Karpas-422 (cell line): ENCODE measurements at regions not wholly inside any gene's neighbourhood (a gene's known extent, or its start where the extent isn't known, plus 50 kb on each side); places are given as distances from the start of the nearest gene placed in this dataset.

Experiments used
- DNase-seq: peaks from one replicate; pipeline ENCODE4 v3.0.0-alpha.2; 2015
- H2AFZ ChIP-seq: fragments of 200-600 bp; sonication (generic); 2 replicates; pipeline ENCODE4 v1.6.1; 2014; ENCODE audit warnings: antibody characterized with exemption, low read length, mixed read lengths
- H3K27ac ChIP-seq: fragments of 200-600 bp; sonication (generic); 2 replicates; pipeline ENCODE4 v1.5.1; 2014; ENCODE audit warnings: mild to moderate bottlenecking, low read length, moderate library complexity
- H3K27me3 ChIP-seq: fragments of 200-600 bp; sonication (generic); 2 replicates; pipeline ENCODE4 v1.6.1; 2014; ENCODE audit warnings: low read length, mixed read lengths
- H3K36me3 ChIP-seq: fragments of 200-600 bp; sonication (generic); 2 replicates; pipeline ENCODE4 v1.6.1; 2014; ENCODE audit warnings: low read length, mixed read lengths; ENCODE audit not compliant: insufficient read depth
- H3K4me1 ChIP-seq: fragments of 200-600 bp; sonication (generic); 2 replicates; pipeline ENCODE4 v1.6.1; 2014; ENCODE audit warnings: mild to moderate bottlenecking, low read length, mixed read lengths
- H3K4me2 ChIP-seq: fragments of 200-600 bp; sonication (generic); 2 replicates; pipeline ENCODE4 v1.6.1; 2014; ENCODE audit warnings: low read length, low read depth, mild to moderate bottlenecking; ENCODE audit not compliant: poor library complexity, severe bottlenecking
- H3K4me3 ChIP-seq: fragments of 200-600 bp; sonication (generic); 2 replicates; pipeline ENCODE4 v1.5.1; 2014; ENCODE audit warnings: mild to moderate bottlenecking, antibody characterized with exemption, low read length, mixed read lengths
- H3K79me2 ChIP-seq: fragments of 200-600 bp; sonication (generic); 2 replicates; pipeline ENCODE4 v1.6.1; 2014; ENCODE audit warnings: mild to moderate bottlenecking, low read length, mixed read lengths
- H3K9ac ChIP-seq: fragments of 200-600 bp; sonication (generic); 2 replicates; pipeline ENCODE4 v1.6.0; 2014; ENCODE audit warnings: low read length
- H3K9me2 ChIP-seq: fragments of 200-600 bp; sonication (generic), shearing (Covaris generic); replicated peaks from 2 replicates; pipeline ENCODE4 v1.6.0; 2014; ENCODE audit warnings: mild to moderate bottlenecking, low read length, moderate library complexity; ENCODE audit not compliant: insufficient read depth
- H3K9me3 ChIP-seq: fragments of 300-700, 200-600 bp; sonication (generic); 2 replicates; pipeline ENCODE4 v1.6.1; 2014; ENCODE audit warnings: low read length, mixed read lengths
- H4K20me1 ChIP-seq: fragments of 200-600 bp; sonication (generic); 2 replicates; pipeline ENCODE4 v1.6.1; 2014; ENCODE audit warnings: mild to moderate bottlenecking, antibody characterized with exemption, low read length, low read depth; ENCODE audit not compliant: insufficient read depth

DNA sequence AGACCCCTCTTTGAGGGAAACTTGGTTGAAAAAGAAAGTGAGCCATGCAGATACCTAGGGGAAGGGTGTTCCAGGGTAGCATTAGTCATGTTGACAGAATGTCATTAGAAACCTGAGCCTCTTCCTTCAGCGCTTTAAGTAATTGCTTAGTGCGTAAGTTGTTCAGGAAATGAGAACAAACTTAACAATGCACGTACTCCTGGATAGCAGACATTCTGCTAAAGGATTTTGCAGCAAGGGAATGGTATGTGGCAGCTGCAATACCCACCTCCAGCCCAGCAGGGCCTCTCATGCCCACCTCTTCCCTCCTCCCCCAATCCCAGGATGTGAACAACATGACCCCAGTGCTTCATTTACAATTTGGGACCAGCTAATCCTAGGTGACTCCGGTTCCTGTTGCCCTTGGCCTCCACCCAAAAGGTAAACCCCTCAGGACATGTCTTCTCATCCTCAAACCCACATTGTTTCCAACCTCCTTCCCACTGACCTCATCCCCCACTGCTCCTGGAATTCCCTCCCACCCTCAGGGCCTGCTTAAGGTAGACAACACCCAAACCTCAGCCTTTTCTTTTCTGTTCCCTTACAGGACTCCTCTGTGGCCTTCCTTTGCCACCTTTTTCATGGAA lies 98.0 kb upstream of the BCAR3 start:
- no peak overlapping the region for H3K27ac ChIP-seq
- H3K9ac ChIP-seq = no peak overlapping the region
- H3K4me2 ChIP-seq = no peak overlapping the region
- DNase-seq = no peak
- no peaks in the 10 kb centered on the region for H4K20me1 ChIP-seq
- no peaks in the 10 kb centered on the region for H3K36me3 ChIP-seq
- no peaks in the 10 kb centered on the region for H3K4me1 ChIP-seq
- no peaks in the 10 kb centered on the region for H3K79me2 ChIP-seq
- no peak overlapping the region for H2AFZ ChIP-seq
- H3K9me3 ChIP-seq = no peaks in the 10 kb centered on the region
- H3K4me3 ChIP-seq = no peak overlapping the region
- no peaks in the 10 kb centered on the region for H3K27me3 ChIP-seq
- H3K9me2 ChIP-seq = no peaks in the 10 kb centered on the region

GRCh38 chr1:93778457-93778856 lies 96.8 kb upstream of the BCAR3 start:
- H3K4me3 ChIP-seq = no peak overlapping the region
- no peak overlapping the region for H3K9ac ChIP-seq

GRCh38 chr1:93777255-93777654 lies 95.6 kb upstream of the BCAR3 start:
- Histone ChIP-seq H3K27me3 (no peaks in the 10 kb centered on the region), H3K9ac (no peak overlapping the region), H2AFZ (no peak overlapping the region), H3K4me2 (no peak overlapping the region), H3K4me1 (no peaks in the 10 kb centered on the region), H3K9me3 (no peaks in the 10 kb centered on the region), H3K9me2 (no peaks in the 10 kb centered on the region), H4K20me1 (no peaks in the 10 kb centered on the region; the same call in 1 of the 2 replicates), H3K79me2 (no peaks in the 10 kb centered on the region), H3K4me3 (no peak overlapping the region), H3K27ac (no peak overlapping the region), H3K36me3 (no peaks in the 10 kb centered on the region)
- DNase-seq = no peak

More at GRCh38 chr1:93778457-93778856, 96.8 kb upstream of the BCAR3 start:
- H3K79me2 ChIP-seq = no peaks in the 10 kb centered on the region
- no peaks in the 10 kb centered on the region for H4K20me1 ChIP-seq
- no peak overlapping the region for H3K4me2 ChIP-seq
- no peaks in the 10 kb centered on the region for H3K27me3 ChIP-seq
- no peaks in the 10 kb centered on the region for H3K4me1 ChIP-seq
- DNase-seq = no peak
- H2AFZ ChIP-seq = no peak overlapping the region
- H3K9me3 ChIP-seq = no peaks in the 10 kb centered on the region
- H3K27ac ChIP-seq = no peak overlapping the region
- no peaks in the 10 kb centered on the region for H3K9me2 ChIP-seq
- no peaks in the 10 kb centered on the region for H3K36me3 ChIP-seq

- H3K79me2 ChIP-seq = no peaks in the 10 kb centered on the region
- no peaks in the 10 kb centered on the region for H3K27me3 ChIP-seq
Measured at GRCh38 chr1:93776728-93777127, 95.1 kb upstream of the BCAR3 start.

DNA sequence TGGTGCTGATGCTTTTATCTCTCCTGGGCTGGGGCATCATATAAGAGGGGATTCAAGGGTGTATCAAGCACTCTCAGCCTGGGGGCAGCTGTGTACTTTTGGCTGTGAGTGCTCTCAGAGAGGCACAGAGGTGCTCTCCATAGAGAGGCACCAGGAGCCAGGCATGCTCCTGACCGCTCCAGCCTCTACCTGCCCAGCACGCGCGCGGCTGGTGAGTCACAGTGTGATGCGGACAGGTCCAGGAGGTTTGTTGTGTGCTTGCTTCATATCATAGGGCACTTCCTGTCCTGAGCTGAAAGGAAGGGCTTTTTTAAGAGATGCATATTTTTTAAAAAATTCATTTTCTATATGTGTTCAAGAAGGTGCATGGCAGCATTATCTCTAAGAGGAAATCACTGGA lies 93.6 kb upstream of the BCAR3 start:
- Histone ChIP-seq H3K79me2 (no peaks in the 10 kb centered on the region), H3K36me3 (no peaks in the 10 kb centered on the region), H2AFZ (no peak overlapping the region), H3K9ac (no peak overlapping the region), H4K20me1 (no peaks in the 10 kb centered on the region; the same call in 1 of the 2 replicates), H3K9me3 (no peaks in the 10 kb centered on the region), H3K4me1 (no peaks in the 10 kb centered on the region), H3K27me3 (no peaks in the 10 kb centered on the region), H3K4me2 (no peak overlapping the region), H3K9me2 (no peaks in the 10 kb centered on the region), H3K27ac (no peak overlapping the region), H3K4me3 (no peak overlapping the region)
- DNase-seq = no peak

More at GRCh38 chr1:93776728-93777127, 95.1 kb upstream of the BCAR3 start:
- DNase-seq = no peak
- no peaks in the 10 kb centered on the region for H3K36me3 ChIP-seq
- H3K9ac ChIP-seq = no peak overlapping the region
- no peak overlapping the region for H2AFZ ChIP-seq
- H3K4me3 ChIP-seq = no peak overlapping the region
- no peaks in the 10 kb centered on the region; the same call in 1 of the 2 replicates for H4K20me1 ChIP-seq
- no peaks in the 10 kb centered on the region for H3K9me2 ChIP-seq
- H3K9me3 ChIP-seq = no peaks in the 10 kb centered on the region
- H3K4me1 ChIP-seq = no peaks in the 10 kb centered on the region
- H3K4me2 ChIP-seq = no peak overlapping the region
- H3K27ac ChIP-seq = no peak overlapping the region

GRCh38 chr1:93774707-93775106 lies 93.1 kb upstream of the BCAR3 start:
- no peaks in the 10 kb centered on the region for H3K9me3 ChIP-seq
- H3K36me3 ChIP-seq = no peaks in the 10 kb centered on the region
- no peak overlapping the region for H3K4me3 ChIP-seq
- no peak overlapping the region for H3K4me2 ChIP-seq
- H3K79me2 ChIP-seq = no peaks in the 10 kb centered on the region
- no peak overlapping the region for H2AFZ ChIP-seq
- no peak overlapping the region for H3K9ac ChIP-seq
- no peaks in the 10 kb centered on the region for H3K27me3 ChIP-seq
- H3K27ac ChIP-seq = no peak overlapping the region
- no peaks in the 10 kb centered on the region; the same call in 1 of the 2 replicates for H4K20me1 ChIP-seq
- peaks cover 1% of the 10 kb centered on the region for H3K4me1 ChIP-seq
- H3K9me2 ChIP-seq = no peaks in the 10 kb centered on the region
- DNase-seq = no peak

GRCh38 chr1:93773049-93773838 lies 91.6 kb upstream of the BCAR3 start:
- Histone ChIP-seq H3K9me3 (no peaks in the 10 kb centered on the region), H3K4me2 (no peak overlapping the region), H2AFZ (no peak overlapping the region), H3K79me2 (no peaks in the 10 kb centered on the region), H3K36me3 (no peaks in the 10 kb centered on the region), H3K4me1 (peaks cover 10% of the 10 kb centered on the region), H3K4me3 (no peak overlapping the region), H3K27ac (no peak overlapping the region), H3K9ac (no peak overlapping the region), H3K27me3 (no peaks in the 10 kb centered on the region), H3K9me2 (no peaks in the 10 kb centered on the region), H4K20me1 (no peaks in the 10 kb centered on the region; the same call in 1 of the 2 replicates)
- DNase-seq = no peak

DNA sequence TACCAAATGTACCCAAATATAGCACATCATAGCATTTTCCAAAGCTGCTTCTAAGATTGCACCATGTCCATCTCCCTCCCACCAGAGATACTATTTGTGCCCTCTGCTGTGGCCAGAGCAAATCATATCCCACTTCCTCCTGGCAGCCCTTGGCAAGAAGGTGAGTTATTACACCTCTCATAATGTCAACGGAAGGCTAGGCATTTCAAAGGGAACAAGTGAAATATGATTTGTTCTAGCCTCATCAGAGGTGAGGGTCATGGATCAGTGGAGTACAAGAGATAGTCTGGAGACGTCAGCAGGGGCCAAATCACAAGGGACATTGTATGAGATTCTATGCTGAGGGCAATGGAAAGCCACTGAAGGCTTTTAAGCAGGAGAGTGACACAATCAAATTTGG lies 90.2 kb upstream of the BCAR3 start:
- no peak overlapping the region for H2AFZ ChIP-seq
- no peaks in the 10 kb centered on the region; the same call in 1 of the 2 replicates for H4K20me1 ChIP-seq
- H3K4me2 ChIP-seq = no peak overlapping the region
- no peak overlapping the region for H3K27ac ChIP-seq
- no peak for DNase-seq
- H3K9ac ChIP-seq = no peak overlapping the region
- peaks cover 10% of the 10 kb centered on the region for H3K4me1 ChIP-seq
- no peaks in the 10 kb centered on the region for H3K36me3 ChIP-seq
- H3K4me3 ChIP-seq = no peak overlapping the region
- H3K9me2 ChIP-seq = no peaks in the 10 kb centered on the region
- no peaks in the 10 kb centered on the region for H3K27me3 ChIP-seq
- no peaks in the 10 kb centered on the region for H3K9me3 ChIP-seq
- H3K79me2 ChIP-seq = no peaks in the 10 kb centered on the region
